ENCODE measurements at regions not wholly inside any gene's neighbourhood (a gene's known extent, or its start where the extent isn't known, plus 50 kb on each side); places are given as distances from the start of the nearest gene placed in this dataset.

GRCh38 chr21:41111681-41112080, 56.3 kb upstream of the BACE2 start:
- H3K14ac ChIP-seq (replicated peaks; ENCODE audit: low read depth, low read length): no peak overlapping the region
- H3K56ac ChIP-seq (ENCODE audit: extremely low read depth, insufficient read depth, low read length): no peak overlapping the region
- H4K20me1 ChIP-seq (ENCODE audit: insufficient read depth, low read length): no peaks in the 10 kb centered on the region
- DNase-seq (no peak), ATAC-seq (ENCODE audit: low read depth) (no peak)
- no peak overlapping the region for H2BK5ac ChIP-seq (ENCODE audit: low read depth, low read length, poor library complexity, severe bottlenecking)
- H3K4me2 ChIP-seq (ENCODE audit: low read depth, low read length): no peak overlapping the region
- H4K91ac ChIP-seq (ENCODE audit: insufficient read depth, low read depth, low read length): no peak overlapping the region
- no peak overlapping the region for H3K9ac ChIP-seq (ENCODE audit: low read depth, low read length)
- H4K5ac ChIP-seq (ENCODE audit: low read depth, low read length): no peak overlapping the region
- no peak overlapping the region for H2AK9ac ChIP-seq (replicated peaks; ENCODE audit: low read depth, low read length, poor library complexity)
- no peaks in the 10 kb centered on the region for H3K9me1 ChIP-seq (ENCODE audit: insufficient read depth, low read length)
- no peak overlapping the region for H4K8ac ChIP-seq (ENCODE audit: low read depth in 2 of 2, low read length in 2 of 2)
- in situ Hi-C loops (cut with MboI; ENCODE audit: low sequenced_read_pairs) (no loop called here), dilution Hi-C loops (cut with HindIII; ENCODE audit: low sequenced_read_pairs, unreplicated experiment) (no loop called here), intact Hi-C loops (cut with micrococcal nuclease) (no loop called here)
- 75% methylated on average over 7 of the region's 11 CpGs; no CpG with 5 or more reads in 1 of the 2 experiments for WGBS, 2 experiments (ENCODE audit: extremely low coverage in 2 of 2, insufficient read length in 1 of 2)
- H3K23ac ChIP-seq (ENCODE audit: low read depth, low read length): no peak overlapping the region
- no peaks in the 10 kb centered on the region for H3K27me3 ChIP-seq (ENCODE audit: control insufficient read depth, insufficient read depth, low read length)
- no TSS peak for BruUV-seq (replicated peaks)
- CTCF ChIA-PET: interaction anchor here (0.6 kb wide), 1 partner anchor 1072 kb away, joined by 5 read pairs; no protein-coding TSS in a partner anchor
- POLR2A ChIA-PET (ENCODE audit: unreplicated experiment): no interaction called here
- H3K36me3 ChIP-seq (ENCODE audit: control insufficient read depth, insufficient read depth, low read length): no peaks in the 10 kb centered on the region
- H3K27ac ChIP-seq (ENCODE audit: insufficient read depth, low read length): no peak overlapping the region
- H3K9me3 ChIP-seq (ENCODE audit: control insufficient read depth, insufficient read depth, low read length): peaks cover 2% of the 10 kb centered on the region; the same call in 1 of the 2 replicates
- no peak overlapping the region for H3K4me3 ChIP-seq (ENCODE audit: insufficient read depth, low read depth, low read length)
- no peak overlapping the region for H3K18ac ChIP-seq (ENCODE audit: low read depth, low read length)
- TF ChIP-seq POLR2A (IDR thresholded peaks at IDR 0.05; ENCODE audit: low read depth, low read length) (no peak), MAFK (IDR thresholded peaks at IDR 0.05; ENCODE audit: low read depth, low read length) (no peak)
- H3K4ac ChIP-seq (ENCODE audit: low read depth, low read length): no peak overlapping the region
- no peaks in the 10 kb centered on the region for H3K4me1 ChIP-seq (ENCODE audit: control insufficient read depth, insufficient read depth, low read length)
- no peaks in the 10 kb centered on the region for H3K79me1 ChIP-seq (ENCODE audit: low read depth in 1 of 2, low read length in 2 of 2)
- H2BK120ac ChIP-seq (ENCODE audit: low read depth, low read length): no peak overlapping the region
- H2BK20ac ChIP-seq (ENCODE audit: low read depth, low read length): no peak overlapping the region
- H2BK15ac ChIP-seq (ENCODE audit: low read depth, low read length): no peak overlapping the region
- H2AK5ac ChIP-seq (ENCODE audit: low read depth, low read length): no peak overlapping the region
- no peak overlapping the region for H2AFZ ChIP-seq (replicated peaks; ENCODE audit: low read length, poor library complexity)
